ENCODE measurements at regions not wholly inside any gene's neighbourhood (a gene's known extent, or its start where the extent isn't known, plus 50 kb on each side); places are given as distances from the start of the nearest gene placed in this dataset.

DNA sequence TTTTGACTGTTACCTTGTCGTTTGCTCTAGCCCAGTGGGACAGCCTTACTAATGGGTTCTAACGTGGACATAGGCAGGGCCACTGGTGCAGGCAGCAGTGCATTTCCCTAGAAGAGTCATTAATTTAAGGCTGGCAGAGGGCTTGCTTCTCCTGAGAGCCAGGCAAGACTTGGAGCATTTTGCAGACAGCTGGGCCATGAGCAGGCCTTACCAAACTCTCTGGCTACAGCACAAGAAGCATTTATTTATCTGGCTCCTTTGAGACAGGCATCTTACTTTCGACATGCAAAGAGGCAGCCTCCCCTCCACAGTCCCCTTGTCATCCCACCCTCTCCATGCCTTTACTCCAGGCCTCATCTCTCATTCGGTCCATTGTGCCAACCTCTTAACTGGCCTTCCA, 139.9 kb downstream of the CSNK2A3 start:
- ATAC-seq = no peak
- TF ChIP-seq GTF2I (CRISPR knock-in tag; conservative IDR thresholded peaks at IDR 0.05) (no peak), CBFB (CRISPR knock-in tag; IDR thresholded peaks at IDR 0.05; ENCODE audit: low read depth) (no peak), E2F4 (CRISPR knock-in tag; IDR thresholded peaks at IDR 0.05; ENCODE audit: borderline replicate concordance, low read depth) (no peak), ZNF263 (CRISPR knock-in tag; IDR thresholded peaks at IDR 0.05; ENCODE audit: low read depth) (no peak), MXD4 (CRISPR knock-in tag; IDR thresholded peaks at IDR 0.05; ENCODE audit: borderline replicate concordance) (no peak), EMX1 (CRISPR knock-in tag; IDR thresholded peaks at IDR 0.05) (no peak), SOX15 (CRISPR knock-in tag; IDR thresholded peaks at IDR 0.05) (no peak), STAT6 (CRISPR knock-in tag; conservative IDR thresholded peaks at IDR 0.05; ENCODE audit: low read depth) (no peak)
- Mint-ChIP-seq H3K4me3 (no peak overlapping the region), H3K27me3 (ENCODE audit: low read depth) (peaks cover 3% of the 10 kb centered on the region; the same call in 1 of the 2 replicates), H3K9me3 (peaks cover 3% of the 10 kb centered on the region; the same call in 1 of the 2 replicates), H3K4me1 (peaks cover 3% of the 10 kb centered on the region; the same call in 1 of the 2 replicates), H3K27ac (no peak overlapping the region), H3K36me3 (no peaks in the 10 kb centered on the region)
- no peak for DNase-seq (ENCODE audit: low spot score)
- CTCF ChIA-PET = interaction anchor here (1.3 kb wide), 1 partner anchor 185 kb away, joined by 4 read pairs; no protein-coding TSS in a partner anchor
- POLR2A ChIA-PET = no interaction called here

DNA sequence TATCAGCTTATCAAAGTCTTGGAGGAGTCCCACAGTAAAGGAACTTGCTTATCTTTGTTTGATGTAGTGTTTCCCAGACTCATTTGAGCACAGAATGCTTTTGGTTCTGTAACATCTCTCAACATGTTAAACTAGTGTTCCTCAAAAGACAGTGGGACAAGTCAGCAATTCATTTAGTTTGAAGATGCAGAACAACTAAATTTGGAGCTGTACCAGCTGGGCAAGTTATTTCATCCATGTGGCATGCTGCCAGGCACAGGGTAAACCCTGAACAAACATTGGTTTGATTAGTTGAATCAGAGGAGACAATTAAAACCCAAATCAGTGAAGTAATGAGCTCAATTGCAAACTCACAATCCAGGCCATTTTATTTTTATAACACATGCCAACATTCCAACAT, 141.2 kb downstream of the CSNK2A3 start:
- CTCF ChIA-PET = no interaction called here
- no peak overlapping the region for H3K4me3 Mint-ChIP-seq

More for the DNA sequence above, 141.2 kb downstream of the CSNK2A3 start:
- POLR2A ChIA-PET = no interaction called here
- DNase-seq (ENCODE audit: low spot score) = no peak
- peaks cover 3% of the 10 kb centered on the region; the same call in 1 of the 2 replicates for H3K4me1 Mint-ChIP-seq
- H3K9me3 Mint-ChIP-seq = peaks cover 6% of the 10 kb centered on the region
- ATAC-seq = no peak
- H3K27me3 Mint-ChIP-seq (ENCODE audit: low read depth) = peaks cover 3% of the 10 kb centered on the region; the same call in 1 of the 2 replicates
- H3K36me3 Mint-ChIP-seq = no peaks in the 10 kb centered on the region
- TF ChIP-seq ZSCAN18 (CRISPR knock-in tag; IDR thresholded peaks at IDR 0.05) (no peak), ZNF232 (CRISPR knock-in tag; IDR thresholded peaks at IDR 0.05) (no peak), SMAD4 (CRISPR knock-in tag; IDR thresholded peaks at IDR 0.05) (no peak), ZBTB43 (CRISPR knock-in tag; IDR thresholded peaks at IDR 0.05) (no peak), TP53 (CRISPR knock-in tag; IDR thresholded peaks at IDR 0.05) (no peak), STAT6 (CRISPR knock-in tag; conservative IDR thresholded peaks at IDR 0.05; ENCODE audit: low read depth) (no peak)
- TF ChIP-seq, protein P1, sequence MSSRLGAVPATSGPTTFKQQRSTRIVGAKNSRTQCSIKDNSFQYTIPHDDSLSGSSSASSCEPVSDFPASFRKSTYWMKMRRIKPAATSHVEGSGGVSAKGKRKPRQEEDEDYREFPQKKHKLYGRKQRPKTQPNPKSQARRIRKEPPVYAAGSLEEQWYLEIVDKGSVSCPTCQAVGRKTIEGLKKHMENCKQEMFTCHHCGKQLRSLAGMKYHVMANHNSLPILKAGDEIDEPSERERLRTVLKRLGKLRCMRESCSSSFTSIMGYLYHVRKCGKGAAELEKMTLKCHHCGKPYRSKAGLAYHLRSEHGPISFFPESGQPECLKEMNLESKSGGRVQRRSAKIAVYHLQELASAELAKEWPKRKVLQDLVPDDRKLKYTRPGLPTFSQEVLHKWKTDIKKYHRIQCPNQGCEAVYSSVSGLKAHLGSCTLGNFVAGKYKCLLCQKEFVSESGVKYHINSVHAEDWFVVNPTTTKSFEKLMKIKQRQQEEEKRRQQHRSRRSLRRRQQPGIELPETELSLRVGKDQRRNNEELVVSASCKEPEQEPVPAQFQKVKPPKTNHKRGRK (CRISPR knock-in tag; IDR thresholded peaks at IDR 0.05; ENCODE audit: borderline replicate concordance) = no peak
- no peak overlapping the region for H3K27ac Mint-ChIP-seq
